Neural progenitor cell (in vitro differentiated cells): ENCODE measurements at regions not wholly inside any gene's neighbourhood (a gene's known extent, or its start where the extent isn't known, plus 50 kb on each side); places are given as distances from the start of the nearest gene placed in this dataset.

Experiments used
- DNase-seq: peaks from one replicate; pipeline ENCODE4 v3.0.0-alpha.2; 2016; ENCODE audit warnings: low spot score
- H2AFZ ChIP-seq: fragments of 200-600 bp; sonication (generic); replicated peaks from 2 replicates; pipeline ENCODE4 v1.6.1; 2016; ENCODE audit warnings: antibody characterized with exemption
- H3F3A ChIP-seq: fragments of 200-600 bp; sonication (generic); 2 replicates; pipeline ENCODE4 v1.6.1; 2016; ENCODE audit warnings: antibody characterized with exemption, low read depth
- H3K27ac ChIP-seq: fragments of 200-600 bp; sonication (generic); 2 replicates; pipeline ENCODE4 v1.5.1; 2016; ENCODE audit warnings: mild to moderate bottlenecking
- H3K27me3 ChIP-seq: fragments of 200-600 bp; sonication (generic); 2 replicates; pipeline ENCODE4 v1.6.1; 2016; ENCODE audit warnings: mild to moderate bottlenecking, moderate library complexity
- H3K36me3 ChIP-seq: fragments of 200-600 bp; sonication (generic); 2 replicates; pipeline ENCODE4 v1.5.1; 2016
- H3K4me1 ChIP-seq: fragments of 200-600 bp; sonication (generic); 2 replicates; pipeline ENCODE4 v1.6.1; 2016; ENCODE audit warnings: mixed run types
- H3K4me2 ChIP-seq: fragments of 200-600 bp; sonication (generic); 2 replicates; pipeline ENCODE4 v1.6.1; 2016
- H3K4me3 ChIP-seq: fragments of 200-600 bp; sonication (generic); 2 replicates; pipeline ENCODE4 v1.5.1; 2016
- H3K79me2 ChIP-seq: fragments of 200-600 bp; sonication (generic); 2 replicates; pipeline ENCODE4 v1.6.1; 2016; ENCODE audit warnings: low read depth
- H3K9ac ChIP-seq: fragments of 200-600 bp; sonication (generic); 2 replicates; pipeline ENCODE4 v1.6.1; 2016
- H3K9me3 ChIP-seq: fragments of 200-600 bp; sonication (generic); 2 replicates; pipeline ENCODE4 v1.5.1; 2016; ENCODE audit warnings: low read depth
- H4K20me1 ChIP-seq: fragments of 200-600 bp; sonication (generic); 2 replicates; pipeline ENCODE4 v1.6.1; 2016; ENCODE audit warnings: low read depth
- H3K27ac Mint-ChIP-seq: 3 replicates; pipeline ENCODE4 v1.8.0; 2021; ENCODE audit warnings: mixed read lengths
- H3K27me3 Mint-ChIP-seq: 2 replicates; pipeline ENCODE4 v1.8.0; 2022; ENCODE audit warnings: low read depth, mild to moderate bottlenecking, inconsistent platforms, moderate library complexity, mixed read lengths; ENCODE audit not compliant: insufficient read depth
- H3K36me3 Mint-ChIP-seq: 3 replicates; pipeline ENCODE4 v1.8.0; 2021; ENCODE audit warnings: mixed read lengths
- H3K4me1 Mint-ChIP-seq: 3 replicates; pipeline ENCODE4 v1.8.0; 2021; ENCODE audit warnings: mixed read lengths
- H3K4me3 Mint-ChIP-seq: 3 replicates; pipeline ENCODE4 v1.8.0; 2021; ENCODE audit warnings: mild to moderate bottlenecking, moderate library complexity, mixed read lengths
- H3K9me3 Mint-ChIP-seq: 3 replicates; pipeline ENCODE4 v1.8.0; 2020; ENCODE audit warnings: mixed read lengths
- CTCF ChIP-seq: fragments of 200-600 bp; sonication (generic); IDR thresholded peaks from 2 replicates; pipeline ENCODE4 v1.5.1; 2017; ENCODE audit warnings: antibody characterized with exemption, mild to moderate bottlenecking
- EZH2 ChIP-seq: fragments of 200-600 bp; sonication (generic); IDR thresholded peaks from 2 replicates; pipeline ENCODE4 v1.6.1; 2017; ENCODE audit warnings: antibody characterized with exemption, mild to moderate bottlenecking, moderate library complexity
- EZH2phosphoT487 ChIP-seq: fragments of 200-600 bp; sonication (generic); IDR thresholded peaks from 2 replicates; pipeline ENCODE4 v1.6.1; 2017; ENCODE audit warnings: antibody characterized with exemption

- Histone ChIP-seq H2AFZ (no peak overlapping the region), H3K36me3 (peaks cover 2% of the 10 kb centered on the region), H4K20me1 (no peaks in the 10 kb centered on the region), H3K9ac (no peak overlapping the region), H3F3A (no peaks in the 10 kb centered on the region), H3K9me3 (peaks cover 4% of the 10 kb centered on the region), H3K4me2 (no peak overlapping the region), H3K27ac (no peak overlapping the region), H3K4me3 (no peak overlapping the region), H3K4me1 (no peaks in the 10 kb centered on the region), H3K27me3 (no peaks in the 10 kb centered on the region), H3K79me2 (no peaks in the 10 kb centered on the region)
- H3K36me3 Mint-ChIP-seq: no peaks in the 10 kb centered on the region
- no peak for TF ChIP-seq EZH2
- TF ChIP-seq EZH2phosphoT487: no peak
- TF ChIP-seq CTCF: no peak
- DNase-seq: no peak
- H3K4me1 Mint-ChIP-seq: no peaks in the 10 kb centered on the region
- no peaks in the 10 kb centered on the region for H3K9me3 Mint-ChIP-seq
- no peak overlapping the region for H3K27ac Mint-ChIP-seq
- H3K27me3 Mint-ChIP-seq: no peaks in the 10 kb centered on the region
- no peak overlapping the region for H3K4me3 Mint-ChIP-seq
These were observed 1403.5 kb upstream of the PABPC4L start for GRCh38 chr4:135605076-135605475.

GRCh38 chr4:135604531-135604930, 1402.9 kb upstream of the PABPC4L start:
- Histone ChIP-seq H3K9me3 (peaks cover 9% of the 10 kb centered on the region), H2AFZ (no peak overlapping the region), H3K4me3 (no peak overlapping the region), H3K27me3 (no peaks in the 10 kb centered on the region), H3K79me2 (no peaks in the 10 kb centered on the region), H3K9ac (no peak overlapping the region), H4K20me1 (no peaks in the 10 kb centered on the region), H3K36me3 (peaks cover 7% of the 10 kb centered on the region), H3K4me1 (no peaks in the 10 kb centered on the region), H3K4me2 (no peak overlapping the region), H3K27ac (no peak overlapping the region), H3F3A (no peaks in the 10 kb centered on the region)
- Mint-ChIP-seq H3K4me3 (no peak overlapping the region), H3K27me3 (no peaks in the 10 kb centered on the region), H3K9me3 (no peaks in the 10 kb centered on the region), H3K36me3 (no peaks in the 10 kb centered on the region), H3K27ac (no peak overlapping the region), H3K4me1 (no peaks in the 10 kb centered on the region)
- no peak for TF ChIP-seq EZH2
- no peak for DNase-seq

- Histone ChIP-seq H3K4me3 (no peak overlapping the region), H2AFZ (no peak overlapping the region), H3F3A (no peaks in the 10 kb centered on the region), H3K4me2 (no peak overlapping the region), H3K9ac (no peak overlapping the region), H4K20me1 (no peaks in the 10 kb centered on the region), H3K4me1 (no peaks in the 10 kb centered on the region), H3K9me3 (peaks cover 9% of the 10 kb centered on the region), H3K27ac (no peak overlapping the region), H3K27me3 (no peaks in the 10 kb centered on the region), H3K36me3 (peaks cover 7% of the 10 kb centered on the region), H3K79me2 (no peaks in the 10 kb centered on the region)
- no peak for DNase-seq
- H3K4me3 Mint-ChIP-seq: no peak overlapping the region
- H3K9me3 Mint-ChIP-seq: peaks cover 6% of the 10 kb centered on the region
- no peaks in the 10 kb centered on the region for H3K4me1 Mint-ChIP-seq
- peaks cover 2% of the 10 kb centered on the region for H3K27me3 Mint-ChIP-seq
- TF ChIP-seq EZH2phosphoT487 (no peak), CTCF (no peak), EZH2 (no peak)
- H3K27ac Mint-ChIP-seq: no peak overlapping the region
- no peaks in the 10 kb centered on the region for H3K36me3 Mint-ChIP-seq
These were observed 1399.8 kb upstream of the PABPC4L start for GRCh38 chr4:135601351-135601750.

- Mint-ChIP-seq H3K27me3 (peaks cover 2% of the 10 kb centered on the region), H3K36me3 (no peaks in the 10 kb centered on the region), H3K27ac (no peak overlapping the region), H3K4me3 (no peak overlapping the region), H3K9me3 (peaks cover 11% of the 10 kb centered on the region), H3K4me1 (no peaks in the 10 kb centered on the region)
- no peaks in the 10 kb centered on the region for H4K20me1 ChIP-seq
- no peak overlapping the region for H3K9ac ChIP-seq
- H3K4me1 ChIP-seq: no peaks in the 10 kb centered on the region
- peaks cover 9% of the 10 kb centered on the region for H3K9me3 ChIP-seq
- no peaks in the 10 kb centered on the region for H3F3A ChIP-seq
- peaks cover 7% of the 10 kb centered on the region for H3K36me3 ChIP-seq
- no peak overlapping the region for H3K4me2 ChIP-seq
- DNase-seq: no peak
- H3K27me3 ChIP-seq: no peaks in the 10 kb centered on the region
- H3K79me2 ChIP-seq: no peaks in the 10 kb centered on the region
- H3K4me3 ChIP-seq: no peak overlapping the region
- no peak overlapping the region for H3K27ac ChIP-seq
- no peak overlapping the region for H2AFZ ChIP-seq
- TF ChIP-seq EZH2: no peak
- no peak for TF ChIP-seq CTCF
- TF ChIP-seq EZH2phosphoT487: no peak
These were observed 1396.6 kb upstream of the PABPC4L start for GRCh38 chr4:135598151-135598550.
